Adipocyte (in vitro differentiated cells): ENCODE measurements at regions not wholly inside any gene's neighbourhood (a gene's known extent, or its start where the extent isn't known, plus 50 kb on each side); places are given as distances from the start of the nearest gene placed in this dataset.

Experiments used
- DNase-seq: peaks from one replicate; pipeline ENCODE4 v3.0.0-alpha.2; 2015; ENCODE audit warnings: low read depth
- H3K27me3 ChIP-seq: replicated peaks from 2 replicates; pipeline ENCODE4 v1.7.0; 2013; ENCODE audit warnings: mild to moderate bottlenecking, low read length, moderate library complexity; ENCODE audit not compliant: control insufficient read depth, insufficient read depth
- H3K36me3 ChIP-seq: 2 replicates; pipeline ENCODE4 v1.7.0; 2013; ENCODE audit warnings: low read length, mild to moderate bottlenecking, moderate library complexity; ENCODE audit not compliant: control insufficient read depth, insufficient read depth, severe bottlenecking
- H3K4me1 ChIP-seq: 2 replicates; pipeline ENCODE4 v1.7.0; 2013; ENCODE audit warnings: mild to moderate bottlenecking, low read length, moderate library complexity; ENCODE audit not compliant: control insufficient read depth, insufficient read depth
- H3K4me3 ChIP-seq: 2 replicates; pipeline ENCODE4 v1.7.0; 2013; ENCODE audit warnings: mild to moderate bottlenecking, low read length, moderate library complexity
- H3K9ac ChIP-seq: 2 replicates; pipeline ENCODE4 v1.7.0; 2013; ENCODE audit warnings: mild to moderate bottlenecking, low read length, moderate library complexity
- H3K9me3 ChIP-seq: 2 replicates; pipeline ENCODE4 v1.7.0; 2013; ENCODE audit warnings: mild to moderate bottlenecking, low read length, moderate library complexity; ENCODE audit not compliant: control insufficient read depth

- no peaks in the 10 kb centered on the region for H3K27me3 ChIP-seq
- H3K4me3 ChIP-seq = no peak overlapping the region
- no peaks in the 10 kb centered on the region for H3K4me1 ChIP-seq
- H3K9me3 ChIP-seq = peaks cover 3% of the 10 kb centered on the region
- no peaks in the 10 kb centered on the region for H3K36me3 ChIP-seq
- H3K9ac ChIP-seq = no peak overlapping the region
- no peak for DNase-seq
These were observed 1004.9 kb upstream of the NCAM2 start for GRCh38 chr21:19993268-19993667.

GRCh38 chr21:19995253-19995652 is 1003.0 kb upstream of the NCAM2 start:
- DNase-seq = no peak
- H3K9ac ChIP-seq = no peak overlapping the region
- H3K4me3 ChIP-seq = no peak overlapping the region
- no peaks in the 10 kb centered on the region for H3K36me3 ChIP-seq
- no peaks in the 10 kb centered on the region for H3K4me1 ChIP-seq
- H3K27me3 ChIP-seq = no peaks in the 10 kb centered on the region
- peaks cover 3% of the 10 kb centered on the region for H3K9me3 ChIP-seq

GRCh38 chr21:19998453-19998852 is 999.8 kb upstream of the NCAM2 start:
- Histone ChIP-seq H3K36me3 (no peaks in the 10 kb centered on the region), H3K27me3 (no peaks in the 10 kb centered on the region), H3K9me3 (no peaks in the 10 kb centered on the region), H3K4me1 (no peaks in the 10 kb centered on the region), H3K9ac (no peak overlapping the region), H3K4me3 (no peak overlapping the region)
- DNase-seq = no peak

GRCh38 chr21:19999369-20000272 is 998.6 kb upstream of the NCAM2 start:
- Histone ChIP-seq H3K4me1 (no peaks in the 10 kb centered on the region), H3K9ac (no peak overlapping the region)
- no peak for DNase-seq

GRCh38 chr21:20004367-20004766 is 993.8 kb upstream of the NCAM2 start:
- Histone ChIP-seq H3K36me3 (no peaks in the 10 kb centered on the region), H3K4me3 (no peak overlapping the region), H3K27me3 (no peaks in the 10 kb centered on the region), H3K4me1 (no peaks in the 10 kb centered on the region), H3K9me3 (no peaks in the 10 kb centered on the region), H3K9ac (no peak overlapping the region)
- no peak for DNase-seq

More at GRCh38 chr21:19999369-20000272, 998.6 kb upstream of the NCAM2 start:
- Histone ChIP-seq H3K36me3 (no peaks in the 10 kb centered on the region), H3K9me3 (no peaks in the 10 kb centered on the region), H3K4me3 (no peak overlapping the region), H3K27me3 (no peaks in the 10 kb centered on the region)

GRCh38 chr21:20010691-20011200 is 987.5 kb upstream of the NCAM2 start:
- no peak overlapping the region for H3K9ac ChIP-seq
- no peaks in the 10 kb centered on the region for H3K27me3 ChIP-seq
- no peaks in the 10 kb centered on the region for H3K36me3 ChIP-seq
- no peak overlapping the region for H3K4me3 ChIP-seq
- no peaks in the 10 kb centered on the region for H3K4me1 ChIP-seq
- peaks cover under 1% of the 10 kb centered on the region for H3K9me3 ChIP-seq
- no peak for DNase-seq

GRCh38 chr21:20013851-20014250 is 984.4 kb upstream of the NCAM2 start:
- Histone ChIP-seq H3K4me3 (no peak overlapping the region), H3K36me3 (no peaks in the 10 kb centered on the region), H3K9ac (no peak overlapping the region), H3K27me3 (no peaks in the 10 kb centered on the region), H3K9me3 (peaks cover 5% of the 10 kb centered on the region), H3K4me1 (no peaks in the 10 kb centered on the region)
- DNase-seq = no peak

GRCh38 chr21:20016435-20017005 is 981.7 kb upstream of the NCAM2 start:
- Histone ChIP-seq H3K4me1 (no peaks in the 10 kb centered on the region), H3K9me3 (peaks cover 5% of the 10 kb centered on the region), H3K27me3 (no peaks in the 10 kb centered on the region), H3K4me3 (no peak overlapping the region), H3K36me3 (no peaks in the 10 kb centered on the region), H3K9ac (no peak overlapping the region)
- DNase-seq = no peak

GRCh38 chr21:20020026-20020425 is 978.2 kb upstream of the NCAM2 start:
- no peak for DNase-seq
- H3K36me3 ChIP-seq = no peaks in the 10 kb centered on the region
- H3K9me3 ChIP-seq = peaks cover 5% of the 10 kb centered on the region
- no peaks in the 10 kb centered on the region for H3K4me1 ChIP-seq
- no peak overlapping the region for H3K9ac ChIP-seq
- H3K4me3 ChIP-seq = no peak overlapping the region
- no peaks in the 10 kb centered on the region for H3K27me3 ChIP-seq

GRCh38 chr21:20023193-20023592 is 975.0 kb upstream of the NCAM2 start:
- Histone ChIP-seq H3K4me1 (no peaks in the 10 kb centered on the region), H3K36me3 (no peaks in the 10 kb centered on the region), H3K9me3 (no peaks in the 10 kb centered on the region), H3K9ac (no peak overlapping the region), H3K27me3 (no peaks in the 10 kb centered on the region), H3K4me3 (no peak overlapping the region)
- no peak for DNase-seq

GRCh38 chr21:20024741-20025140 is 973.5 kb upstream of the NCAM2 start:
- Histone ChIP-seq H3K9ac (no peak overlapping the region), H3K27me3 (no peaks in the 10 kb centered on the region), H3K36me3 (no peaks in the 10 kb centered on the region), H3K4me1 (no peaks in the 10 kb centered on the region), H3K4me3 (no peak overlapping the region), H3K9me3 (no peaks in the 10 kb centered on the region)
- DNase-seq = no peak
